ENCODE measurements at regions not wholly inside any gene's neighbourhood (a gene's known extent, or its start where the extent isn't known, plus 50 kb on each side); places are given as distances from the start of the nearest gene placed in this dataset.

GRCh38 chr5:57408714-57409113 lies 73.9 kb downstream of the ACTBL2 start:
- TF ChIP-seq POLR2A (IDR thresholded peaks at IDR 0.05) (no peak), CTCF (IDR thresholded peaks at IDR 0.05) (no peak)
